Peyer's patch (tissue), 4 donors: ENCODE measurements at regions not wholly inside any gene's neighbourhood (a gene's known extent, or its start where the extent isn't known, plus 50 kb on each side); places are given as distances from the start of the nearest gene placed in this dataset.
"Not testable (repeated sequence)": the region's sequence is repeated elsewhere in the genome, so short reads cannot be mapped to it uniquely, and the experiment has no call there.

Experiments used
- DNase-seq, 3 donors: peaks; one replicate each; pipeline ENCODE4 v3.0.0-alpha.2; 2017 to 2019
- H3K27ac ChIP-seq, 4 donors: fragments of 200-600 bp; sonication (generic); one replicate each; pipeline ENCODE4 v1.5.1; 2016 to 2019
- H3K27me3 ChIP-seq, 2 donors: fragments of 200-600 bp; sonication (generic); one replicate each; pipeline ENCODE4 v1.5.1; 2019
- H3K36me3 ChIP-seq, 3 donors: fragments of 200-600 bp; sonication (generic); one replicate each; pipeline ENCODE4 v1.5.1; 2016 to 2019
- H3K4me1 ChIP-seq, 4 donors: fragments of 200-600 bp; sonication (generic); one replicate each; pipeline ENCODE4 v1.5.1; 2016 to 2019
- H3K4me3 ChIP-seq, 4 donors: fragments of 200-600 bp; sonication (generic); 1 replicate in 3 of 4; 2 replicates in 1 of 4; pipeline ENCODE4 v1.5.1; 2016 to 2019; ENCODE audit warnings: mild to moderate bottlenecking in 1 of 4
- H3K9me3 ChIP-seq, 4 donors: fragments of 200-600 bp; sonication (generic); one replicate each; pipeline ENCODE4 v1.5.1; 2016 to 2019; ENCODE audit warnings: mild to moderate bottlenecking in 1 of 4
- POLR2A ChIP-seq, 2 donors: fragments of 450-650 bp; IDR thresholded peaks; one replicate each; pipeline ENCODE4 v1.5.1; 2017; ENCODE audit warnings: antibody characterized with exemption in 2 of 2, mild to moderate bottlenecking in 2 of 2, moderate library complexity in 2 of 2
- TF ChIP-seq, protein P1 (sequence below), 6 experiments: fragments of 450-650 bp in 4 of 6; fragments of 200-600 bp in 2 of 6; sonication (generic) in 1 of 6; IDR thresholded peaks; one replicate each; pipeline ENCODE4 v1.5.1; 2017 to 2019; ENCODE audit warnings: antibody characterized with exemption in 6 of 6, mild to moderate bottlenecking in 3 of 6, moderate library complexity in 1 of 6

DNA sequence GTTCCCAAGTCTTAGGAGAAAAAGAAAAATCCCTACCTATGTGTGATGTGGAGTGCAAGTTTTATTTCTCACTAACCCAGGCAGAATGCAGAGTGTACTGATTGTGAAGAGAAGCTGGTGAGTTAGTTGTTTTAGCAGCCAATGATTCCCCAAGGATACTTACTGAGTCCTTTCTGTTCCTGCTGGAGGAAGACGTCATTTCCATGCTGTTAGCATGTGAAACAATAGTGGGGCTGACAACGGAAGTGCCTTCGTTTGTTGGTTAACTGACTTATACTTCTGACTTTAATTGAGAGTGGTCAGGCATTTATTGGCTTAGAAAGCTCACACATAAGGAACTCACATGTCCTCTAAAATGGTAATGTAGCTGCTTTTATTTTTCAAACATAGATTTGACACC lies 180.6 kb downstream of the MC4R start:
- no peaks in the 10 kb centered on the region for H3K4me1 ChIP-seq

GRCh38 chr18:60189856-60190255 lies 182.7 kb downstream of the MC4R start:
- Histone ChIP-seq H3K4me3 (no peak overlapping the region), H3K4me1 (no peaks in the 10 kb centered on the region), H3K36me3 (no peaks in the 10 kb centered on the region), H3K9me3 (no peaks in the 10 kb centered on the region), H3K27ac (no peak overlapping the region), H3K27me3 (no peaks in the 10 kb centered on the region)
- TF ChIP-seq POLR2A (IDR thresholded peaks at IDR 0.05) = no peak
- TF ChIP-seq, protein P1, sequence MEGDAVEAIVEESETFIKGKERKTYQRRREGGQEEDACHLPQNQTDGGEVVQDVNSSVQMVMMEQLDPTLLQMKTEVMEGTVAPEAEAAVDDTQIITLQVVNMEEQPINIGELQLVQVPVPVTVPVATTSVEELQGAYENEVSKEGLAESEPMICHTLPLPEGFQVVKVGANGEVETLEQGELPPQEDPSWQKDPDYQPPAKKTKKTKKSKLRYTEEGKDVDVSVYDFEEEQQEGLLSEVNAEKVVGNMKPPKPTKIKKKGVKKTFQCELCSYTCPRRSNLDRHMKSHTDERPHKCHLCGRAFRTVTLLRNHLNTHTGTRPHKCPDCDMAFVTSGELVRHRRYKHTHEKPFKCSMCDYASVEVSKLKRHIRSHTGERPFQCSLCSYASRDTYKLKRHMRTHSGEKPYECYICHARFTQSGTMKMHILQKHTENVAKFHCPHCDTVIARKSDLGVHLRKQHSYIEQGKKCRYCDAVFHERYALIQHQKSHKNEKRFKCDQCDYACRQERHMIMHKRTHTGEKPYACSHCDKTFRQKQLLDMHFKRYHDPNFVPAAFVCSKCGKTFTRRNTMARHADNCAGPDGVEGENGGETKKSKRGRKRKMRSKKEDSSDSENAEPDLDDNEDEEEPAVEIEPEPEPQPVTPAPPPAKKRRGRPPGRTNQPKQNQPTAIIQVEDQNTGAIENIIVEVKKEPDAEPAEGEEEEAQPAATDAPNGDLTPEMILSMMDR (IDR thresholded peaks at IDR 0.05) = no peak
- no peak for DNase-seq

More for the DNA sequence above, 180.6 kb downstream of the MC4R start:
- Histone ChIP-seq H3K36me3 (no peaks in the 10 kb centered on the region), H3K27me3 (no peaks in the 10 kb centered on the region), H3K27ac (no peak overlapping the region), H3K4me3 (no peak overlapping the region), H3K9me3 (no peaks in the 10 kb centered on the region)
- no peak for DNase-seq
- TF ChIP-seq, protein P1 (IDR thresholded peaks at IDR 0.05) = no peak
- TF ChIP-seq POLR2A (IDR thresholded peaks at IDR 0.05) = no peak

- Histone ChIP-seq H3K27me3 (no peaks in the 10 kb centered on the region), H3K4me3 (no peak overlapping the region), H3K36me3 (no peaks in the 10 kb centered on the region), H3K4me1 (no peaks in the 10 kb centered on the region), H3K27ac (no peak overlapping the region), H3K9me3 (no peaks in the 10 kb centered on the region)
- TF ChIP-seq POLR2A (IDR thresholded peaks at IDR 0.05) = no peak
- TF ChIP-seq, protein P1 (IDR thresholded peaks at IDR 0.05) = no peak
- DNase-seq = no peak
Measured at GRCh38 chr18:60188958-60189357, 183.6 kb downstream of the MC4R start.

DNA sequence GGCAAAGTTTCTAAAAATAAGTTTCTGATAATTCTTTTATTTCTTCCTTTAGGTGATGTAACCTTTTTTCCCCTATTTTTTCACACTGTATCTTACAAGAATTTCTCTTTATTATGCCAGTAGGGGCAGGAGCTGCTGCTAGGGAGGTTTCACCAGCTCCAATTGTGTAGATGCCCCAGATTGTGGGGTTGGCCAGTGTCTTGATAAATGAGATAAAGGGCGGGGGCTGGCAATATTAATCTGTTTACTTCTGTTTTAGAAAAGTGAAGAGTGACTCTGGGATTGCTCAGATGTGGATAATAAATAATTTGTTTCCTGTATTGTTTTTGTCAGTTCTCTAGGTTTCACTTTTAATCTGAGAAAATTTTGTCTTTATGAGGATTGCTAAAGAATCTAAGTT lies 190.4 kb downstream of the MC4R start:
- DNase-seq = no peak
- Histone ChIP-seq H3K36me3 (no peaks in the 10 kb centered on the region), H3K27me3 (no peaks in the 10 kb centered on the region), H3K9me3 (no peaks in the 10 kb centered on the region), H3K4me1 (no peaks in the 10 kb centered on the region), H3K4me3 (no peak overlapping the region), H3K27ac (no peak overlapping the region)
- TF ChIP-seq POLR2A (IDR thresholded peaks at IDR 0.05) = no peak
- TF ChIP-seq, protein P1 (IDR thresholded peaks at IDR 0.05) = no peak

DNA sequence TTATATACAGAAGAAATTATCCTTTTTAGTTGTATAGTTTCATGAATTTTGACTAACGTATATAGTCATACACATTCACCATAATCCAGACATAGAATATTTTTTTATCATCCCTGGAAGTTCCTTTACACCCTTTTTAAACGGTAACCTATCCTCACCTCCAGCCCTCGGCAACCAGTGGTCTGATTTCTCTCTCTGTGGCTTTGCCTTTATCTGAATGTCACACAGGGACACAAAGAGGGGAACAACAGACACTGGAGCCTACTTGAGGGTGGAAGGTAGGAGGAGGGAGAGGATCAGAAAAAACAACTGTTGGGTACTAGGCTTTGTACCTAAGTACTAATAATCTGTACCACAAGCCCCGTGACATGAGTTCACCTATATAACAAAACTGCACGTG lies 191.9 kb downstream of the MC4R start:
- H3K4me1 ChIP-seq = no peaks in the 10 kb centered on the region
- H3K9me3 ChIP-seq = no peaks in the 10 kb centered on the region
- no peaks in the 10 kb centered on the region for H3K36me3 ChIP-seq
- H3K27ac ChIP-seq = no peak overlapping the region
- DNase-seq = no peak
- TF ChIP-seq, protein P1 (IDR thresholded peaks at IDR 0.05) = no peak
- no peak for TF ChIP-seq POLR2A (IDR thresholded peaks at IDR 0.05)
- H3K27me3 ChIP-seq = no peaks in the 10 kb centered on the region
- H3K4me3 ChIP-seq = no peak overlapping the region

DNA sequence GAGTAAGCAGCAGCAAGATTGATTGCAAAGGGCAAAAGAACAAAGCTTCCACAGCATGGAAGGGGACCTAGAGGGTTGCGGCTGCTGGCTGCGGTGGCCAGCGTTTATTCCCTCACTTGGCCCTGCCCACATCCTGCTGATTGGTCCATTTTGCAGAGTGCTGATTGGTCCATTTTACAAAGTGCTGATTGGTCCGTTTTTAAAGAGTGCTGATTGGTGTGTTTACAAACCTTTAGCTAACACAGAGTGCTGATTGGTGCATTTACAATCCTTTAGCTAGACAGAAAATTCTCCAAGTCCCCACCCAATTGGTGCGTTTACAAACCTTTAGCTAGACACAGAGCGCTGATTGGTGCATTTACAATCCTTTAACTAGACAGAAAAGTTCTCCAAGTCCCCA lies 194.4 kb downstream of the MC4R start:
- not testable (repeated sequence) for H3K9me3 ChIP-seq, H3K27me3 ChIP-seq, H3K36me3 ChIP-seq, H3K4me3 ChIP-seq, DNase-seq, H3K27ac ChIP-seq, H3K4me1 ChIP-seq
